ENCODE measurements at regions not wholly inside any gene's neighbourhood (a gene's known extent, or its start where the extent isn't known, plus 50 kb on each side); places are given as distances from the start of the nearest gene placed in this dataset.
"Not testable (repeated sequence)": the region's sequence is repeated elsewhere in the genome, so short reads cannot be mapped to it uniquely, and the experiment has no call there.

DNA sequence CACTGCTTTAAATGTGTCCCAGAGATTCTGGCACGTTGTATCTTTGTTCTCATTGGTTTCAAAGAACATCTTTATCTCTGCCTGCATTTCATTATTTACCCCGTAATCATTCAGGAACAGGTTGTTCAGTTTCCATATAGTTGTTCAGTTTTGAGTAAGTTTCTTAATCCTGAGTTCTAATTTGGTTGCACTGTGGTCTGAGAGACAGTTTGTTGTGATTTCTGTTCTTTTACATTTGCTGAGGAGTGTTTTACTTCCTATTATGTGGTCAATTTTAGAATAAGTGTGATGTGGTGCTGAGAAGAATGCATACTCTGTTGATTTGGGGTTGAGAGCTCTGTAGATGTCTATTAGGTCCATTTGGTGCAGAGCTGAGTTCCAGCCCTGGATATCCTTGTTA lies 148.1 kb downstream of the VSIG4 start:
- DNase-seq; intact Hi-C loops (cut with DNase I): not testable (repeated sequence)

GRCh38 chrX:65888150-65888549 lies 151.7 kb downstream of the VSIG4 start:
- intact Hi-C loops (cut with DNase I); ATAC-seq (ENCODE audit: poor library complexity): not testable (repeated sequence)

More for the DNA sequence above, 148.1 kb downstream of the VSIG4 start:
- not testable (repeated sequence) for ATAC-seq (ENCODE audit: poor library complexity)

DNA sequence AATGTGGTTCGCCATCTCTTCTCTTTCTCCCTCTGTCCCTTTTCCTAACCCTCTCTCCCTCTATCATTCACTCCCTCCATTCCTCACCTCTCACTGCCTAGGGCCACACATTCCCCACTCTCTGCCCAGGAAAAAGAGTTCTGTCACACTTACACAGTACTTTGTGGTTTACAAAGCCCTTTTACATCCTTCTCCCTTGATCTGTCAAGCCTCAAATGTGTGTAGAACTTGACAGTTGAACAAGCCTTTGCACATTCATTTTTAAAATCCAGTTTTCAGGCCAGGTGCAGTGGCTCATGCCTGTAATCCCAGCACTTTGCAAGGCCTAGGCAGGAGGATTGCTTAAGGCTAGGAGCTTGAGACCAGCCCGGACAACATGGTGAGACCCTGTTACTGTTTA lies 156.3 kb downstream of the VSIG4 start:
- DNase-seq, result no peak
- intact Hi-C loops (cut with DNase I), result no loop called here
- ATAC-seq (ENCODE audit: poor library complexity), result no peak

More at GRCh38 chrX:65888150-65888549, 151.7 kb downstream of the VSIG4 start:
- not testable (repeated sequence) for DNase-seq

- ATAC-seq (ENCODE audit: poor library complexity) (no peak), DNase-seq (no peak)
- intact Hi-C loops (cut with DNase I), result no loop called here
Measured at GRCh38 chrX:65879977-65880799, 159.7 kb downstream of the VSIG4 start.

- DNase-seq (no peak), ATAC-seq (ENCODE audit: poor library complexity) (no peak)
- intact Hi-C loops (cut with DNase I), result no loop called here
Measured at GRCh38 chrX:65878456-65878855, 161.4 kb downstream of the VSIG4 start.

- intact Hi-C loops (cut with DNase I), result no loop called here
- no peak for DNase-seq
- ATAC-seq (ENCODE audit: poor library complexity), result no peak
Measured at GRCh38 chrX:65877953-65878352, 161.9 kb downstream of the VSIG4 start.

DNA sequence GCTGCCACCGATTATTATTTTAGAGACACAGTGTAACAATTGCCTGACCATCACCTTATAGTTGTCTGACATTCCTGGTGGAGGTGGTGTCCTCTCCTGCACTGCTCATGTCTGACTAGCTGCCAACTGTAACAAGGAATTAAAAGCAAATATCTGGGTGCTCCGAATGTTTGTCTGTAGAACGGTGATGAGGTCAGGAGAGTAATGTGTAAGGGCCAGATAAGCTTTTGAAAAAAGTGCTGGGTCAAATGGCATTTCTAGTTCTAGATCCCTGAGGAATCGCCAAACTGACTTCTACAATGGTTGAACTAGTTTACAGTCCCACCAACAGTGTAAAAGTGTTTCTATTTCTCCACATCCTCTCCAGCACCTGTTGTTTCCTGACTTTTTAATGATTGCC lies 164.3 kb downstream of the VSIG4 start:
- ATAC-seq (ENCODE audit: poor library complexity); intact Hi-C loops (cut with DNase I); DNase-seq: not testable (repeated sequence)

GRCh38 chrX:65874765-65875164 lies 165.1 kb downstream of the VSIG4 start:
- ATAC-seq (ENCODE audit: poor library complexity) (no peak), DNase-seq (no peak)
- intact Hi-C loops (cut with DNase I), result no loop called here

DNA sequence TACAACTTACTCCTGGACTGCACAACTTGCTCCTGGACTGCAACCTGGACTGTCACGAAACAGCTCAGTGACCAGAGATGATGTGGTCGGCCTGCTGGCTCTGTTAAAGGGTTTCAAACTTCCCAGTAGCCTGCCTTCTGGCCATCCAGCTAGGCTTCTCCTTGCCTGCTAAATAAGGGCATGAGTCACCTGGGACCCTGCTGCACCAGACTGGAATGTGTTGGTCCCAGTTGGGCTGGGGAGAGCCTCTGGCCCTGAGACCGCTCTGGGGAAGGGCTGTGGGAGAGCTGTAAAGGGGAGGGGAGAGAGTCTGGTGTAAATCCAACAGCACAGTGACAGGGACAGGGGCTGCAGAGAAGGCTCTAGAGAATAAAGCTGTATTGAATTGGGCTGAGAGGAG lies 165.8 kb downstream of the VSIG4 start:
- no peak for DNase-seq
- ATAC-seq (ENCODE audit: poor library complexity), result no peak
- intact Hi-C loops (cut with DNase I), result no loop called here

DNA sequence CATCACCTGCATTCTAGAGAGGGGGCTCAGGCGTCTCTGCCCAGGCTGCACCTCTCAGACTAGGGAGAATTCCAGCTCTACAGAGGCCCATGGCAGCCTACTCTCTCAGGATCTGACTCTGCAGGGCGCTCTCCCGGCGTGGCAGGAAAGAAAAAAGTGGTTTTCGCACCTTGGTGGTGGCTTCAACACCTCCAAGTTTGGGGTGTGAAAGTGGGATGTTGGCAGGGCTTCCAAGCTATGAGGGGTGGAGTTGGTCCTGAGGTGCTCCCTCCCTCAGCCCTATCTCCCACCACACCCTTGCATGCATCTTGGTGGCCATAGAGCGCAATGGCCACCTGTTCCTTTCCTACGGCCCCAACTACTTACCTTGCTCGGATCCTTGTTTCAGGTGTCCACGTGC lies 166.5 kb downstream of the VSIG4 start:
- ATAC-seq (ENCODE audit: poor library complexity) (no peak), DNase-seq (no peak)
- intact Hi-C loops (cut with DNase I), result no loop called here

DNA sequence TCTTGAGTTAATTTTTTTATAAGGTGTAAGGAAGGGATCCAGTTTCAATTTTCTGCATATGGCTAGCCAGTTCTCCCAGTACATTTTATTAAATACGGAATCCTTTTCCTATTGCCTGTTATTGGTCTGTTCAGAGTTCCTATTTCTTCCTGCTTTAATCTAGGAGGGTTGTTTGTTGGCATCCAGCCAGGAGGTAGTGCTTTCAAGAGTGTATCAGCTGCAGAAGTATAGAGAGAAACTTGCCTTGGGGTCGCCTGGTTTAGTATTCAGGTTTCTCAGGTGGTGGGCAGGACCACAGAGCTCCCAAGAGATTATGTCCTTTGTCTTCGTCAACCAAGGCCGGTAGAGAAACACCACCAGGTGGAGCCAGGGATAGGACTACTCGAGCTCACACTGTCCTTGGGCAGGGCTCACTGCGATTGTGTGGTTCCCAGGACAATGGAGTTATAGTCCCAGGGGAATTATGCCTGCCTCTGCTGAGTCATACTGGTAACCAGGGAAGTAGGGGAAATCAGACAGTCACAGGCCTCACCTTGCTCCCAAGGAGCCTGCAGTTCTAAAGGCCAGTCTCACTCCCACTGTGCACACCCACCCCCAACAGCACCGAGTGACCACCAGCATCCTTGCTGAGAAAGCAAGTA lies 168.1 kb downstream of the VSIG4 start:
- ATAC-seq (ENCODE audit: poor library complexity), result no peak
- peak; percentile 43 for DNase-seq

GRCh38 chrX:65870544-65870943 lies 169.3 kb downstream of the VSIG4 start:
- DNase-seq; intact Hi-C loops (cut with DNase I); ATAC-seq (ENCODE audit: poor library complexity): not testable (repeated sequence)

More for the DNA sequence above, 168.1 kb downstream of the VSIG4 start:
- intact Hi-C loops (cut with DNase I), result no loop called here

DNA sequence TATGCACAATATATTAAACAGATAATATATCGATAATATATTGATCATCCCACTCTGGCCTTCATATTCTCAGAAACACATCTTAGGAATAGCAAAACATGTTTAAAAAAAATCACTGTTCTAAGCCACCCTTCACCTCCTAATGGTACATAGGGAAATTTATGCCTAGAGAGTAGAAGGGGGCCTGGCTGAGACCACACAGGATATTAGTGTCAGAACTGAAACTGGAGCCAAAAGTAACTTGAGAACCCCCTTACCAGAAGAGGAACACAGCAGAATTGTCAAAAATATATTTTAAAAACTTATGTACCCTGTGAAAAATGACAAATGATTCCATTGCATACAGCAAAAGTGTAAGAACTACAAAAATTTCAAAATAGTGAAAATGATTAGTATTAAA lies 173.1 kb downstream of the VSIG4 start:
- intact Hi-C loops (cut with DNase I), result no loop called here
- DNase-seq, result no peak
- ATAC-seq (ENCODE audit: poor library complexity), result no peak

- ATAC-seq (ENCODE audit: poor library complexity), result no peak
- intact Hi-C loops (cut with DNase I), result no loop called here
- DNase-seq, result no peak
Measured at GRCh38 chrX:65866146-65866545, 173.7 kb downstream of the VSIG4 start.

GRCh38 chrX:65862638-65863037 lies 177.2 kb downstream of the VSIG4 start:
- intact Hi-C loops (cut with DNase I), result no loop called here
- no peak for ATAC-seq (ENCODE audit: poor library complexity)
- DNase-seq, result no peak

DNA sequence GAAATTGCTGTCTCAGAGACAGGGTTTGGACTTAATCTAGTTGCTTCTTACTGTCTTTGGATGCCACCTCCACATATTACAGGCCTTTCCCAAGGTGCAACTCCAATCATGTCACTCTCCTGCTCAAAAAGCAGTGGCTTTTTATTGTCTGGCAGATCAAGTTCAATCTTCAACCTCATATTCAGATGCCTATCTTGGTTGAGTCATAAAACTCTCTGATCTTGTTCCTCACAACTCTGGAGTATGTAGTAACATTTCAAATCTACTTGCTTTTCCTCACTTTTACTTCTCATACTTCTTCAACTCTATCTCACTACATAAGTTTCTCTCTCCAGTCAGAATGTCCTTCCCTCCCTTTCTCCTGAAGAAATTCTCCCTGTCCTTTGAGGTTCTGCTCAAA lies 180.6 kb downstream of the VSIG4 start:
- no peak for DNase-seq
- intact Hi-C loops (cut with DNase I), result no loop called here
- ATAC-seq (ENCODE audit: poor library complexity), result no peak

GRCh38 chrX:65854437-65854836 lies 185.4 kb downstream of the VSIG4 start:
- ATAC-seq (ENCODE audit: poor library complexity); DNase-seq; intact Hi-C loops (cut with DNase I): not testable (repeated sequence)

DNA sequence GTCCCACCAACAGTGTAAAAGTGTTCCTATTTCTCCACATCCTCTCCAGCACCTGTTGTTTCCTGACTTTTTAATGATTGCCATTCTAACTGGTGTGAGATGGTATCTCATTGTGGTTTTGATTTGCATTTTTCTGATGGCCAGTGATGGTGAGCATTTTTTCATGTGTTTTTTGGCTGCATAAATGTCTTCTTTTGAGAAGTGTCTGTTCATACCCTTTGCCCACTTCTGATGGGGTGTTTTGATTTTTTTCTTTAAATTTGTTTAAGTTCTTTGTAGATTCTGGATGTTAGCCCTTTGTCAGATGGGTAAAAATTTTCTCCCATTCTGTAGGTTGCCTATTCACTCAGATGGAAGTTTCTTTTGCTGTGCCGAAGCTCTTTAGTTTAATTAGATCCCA lies 183.9 kb downstream of the MSN start:
- intact Hi-C loops (cut with DNase I); ATAC-seq (ENCODE audit: poor library complexity); DNase-seq: not testable (repeated sequence)

GRCh38 chrX:65850821-65851220 lies 183.4 kb downstream of the MSN start:
- ATAC-seq (ENCODE audit: poor library complexity); intact Hi-C loops (cut with DNase I); DNase-seq: not testable (repeated sequence)

DNA sequence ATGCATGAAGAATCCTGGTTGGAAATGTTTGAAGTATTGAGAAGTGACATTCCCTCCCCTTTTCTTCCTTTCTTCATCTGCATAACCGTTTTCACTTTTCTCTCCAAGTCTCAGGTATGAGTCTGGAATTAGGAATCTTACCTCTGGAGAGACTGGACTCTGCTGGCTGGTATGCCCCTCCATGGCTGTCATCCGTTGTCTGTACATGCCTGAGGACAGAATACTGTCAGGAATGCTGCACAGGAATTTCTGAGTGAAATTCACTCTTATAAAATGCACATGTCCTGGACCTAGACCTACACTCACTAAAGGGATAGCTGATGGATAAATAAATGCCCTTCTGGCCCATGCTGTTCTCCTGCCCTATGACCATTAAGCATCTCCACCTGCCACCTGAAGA lies 179.5 kb downstream of the MSN start:
- no peak for ATAC-seq (ENCODE audit: poor library complexity)
- intact Hi-C loops (cut with DNase I), result no loop called here
- no peak for DNase-seq
